ENCODE measurements at regions not wholly inside any gene's neighbourhood (a gene's known extent, or its start where the extent isn't known, plus 50 kb on each side); places are given as distances from the start of the nearest gene placed in this dataset.

- Histone ChIP-seq H3K9me2 (replicated peaks; ENCODE audit: insufficient read depth) (no peaks in the 10 kb centered on the region), H3K79me2 (no peaks in the 10 kb centered on the region), H3K4me3 (no peak overlapping the region), H4K20me1 (ENCODE audit: insufficient read depth, poor library complexity, severe bottlenecking) (no peaks in the 10 kb centered on the region), H3K27ac (no peak overlapping the region), H3K4me2 (no peak overlapping the region), H3K4me1 (ENCODE audit: insufficient read depth) (peaks cover 35% of the 10 kb centered on the region), H3K27me3 (no peaks in the 10 kb centered on the region), H2AFZ (no peak overlapping the region), H3K36me3 (replicated peaks; ENCODE audit: insufficient read depth, low read depth) (no peaks in the 10 kb centered on the region), H3K9me3 (ENCODE audit: low read depth) (no peaks in the 10 kb centered on the region)
- WGBS (ENCODE audit: low lambda C conversion rate, missing lambda C conversion rate): 92% methylated on average over 16 of the region's 16 CpGs
- DNase-seq (ENCODE audit: low spot score): no peak
- TF ChIP-seq EZH2 (IDR thresholded peaks at IDR 0.05; ENCODE audit: borderline replicate concordance) (no peak), CTCF (IDR thresholded peaks at IDR 0.05; ENCODE audit: poor library complexity) (no peak), EZH2phosphoT487 (IDR thresholded peaks at IDR 0.05; ENCODE audit: low read depth, severe bottlenecking, unreplicated experiment) (no peak)
Measured at GRCh38 chr2:120548627-120549608, 186.8 kb upstream of the GLI2 start.

DNA sequence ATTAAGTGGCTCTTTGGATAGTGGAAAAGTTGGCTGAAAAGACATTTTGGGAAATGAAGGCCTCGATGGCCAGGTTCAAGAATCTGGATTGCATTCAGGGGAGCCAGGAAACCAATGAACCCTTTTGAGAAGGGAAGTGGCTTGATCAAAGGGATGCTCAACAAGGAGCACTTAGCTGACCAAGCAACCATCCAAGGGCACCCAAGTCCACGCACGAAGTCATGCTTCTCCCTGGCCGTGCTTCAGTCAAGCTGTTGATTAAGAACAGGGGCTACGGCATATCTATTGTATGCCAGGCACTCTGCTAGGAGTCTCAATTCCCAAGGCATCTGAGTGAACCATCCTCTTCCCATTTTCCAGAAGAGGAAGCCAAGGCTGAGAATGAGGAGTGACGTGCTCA is 185.8 kb upstream of the GLI2 start:
- Histone ChIP-seq H3K9me3 (ENCODE audit: low read depth) (no peaks in the 10 kb centered on the region), H3K27ac (peak overlapping the region; percentile 40), H4K20me1 (ENCODE audit: insufficient read depth, poor library complexity, severe bottlenecking) (no peaks in the 10 kb centered on the region)

GRCh38 chr2:120550282-120550681 is 185.4 kb upstream of the GLI2 start:
- Histone ChIP-seq H3K4me2 (peak overlapping the region; percentile 24), H3K27me3 (no peaks in the 10 kb centered on the region), H3K4me3 (no peak overlapping the region), H3K9me2 (replicated peaks; ENCODE audit: insufficient read depth) (no peaks in the 10 kb centered on the region), H2AFZ (no peak overlapping the region), H3K79me2 (no peaks in the 10 kb centered on the region), H3K36me3 (replicated peaks; ENCODE audit: insufficient read depth, low read depth) (no peaks in the 10 kb centered on the region), H3K27ac (peak overlapping the region; percentile 40), H3K4me1 (ENCODE audit: insufficient read depth) (peaks cover 35% of the 10 kb centered on the region), H3K9me3 (ENCODE audit: low read depth) (no peaks in the 10 kb centered on the region), H4K20me1 (ENCODE audit: insufficient read depth, poor library complexity, severe bottlenecking) (no peaks in the 10 kb centered on the region)
- TF ChIP-seq EZH2phosphoT487 (IDR thresholded peaks at IDR 0.05; ENCODE audit: low read depth, severe bottlenecking, unreplicated experiment) (no peak), EZH2 (IDR thresholded peaks at IDR 0.05; ENCODE audit: borderline replicate concordance) (no peak), CTCF (IDR thresholded peaks at IDR 0.05; ENCODE audit: poor library complexity) (no peak)
- DNase-seq (ENCODE audit: low spot score): no peak
- WGBS (ENCODE audit: low lambda C conversion rate, missing lambda C conversion rate): 34% methylated on average over 4 of the region's 4 CpGs

More for the DNA sequence above, 185.8 kb upstream of the GLI2 start:
- H3K4me2 ChIP-seq: no peak overlapping the region
- H2AFZ ChIP-seq: no peak overlapping the region
- H3K9me2 ChIP-seq (replicated peaks; ENCODE audit: insufficient read depth): no peaks in the 10 kb centered on the region
- peaks cover 35% of the 10 kb centered on the region for H3K4me1 ChIP-seq (ENCODE audit: insufficient read depth)
- no peaks in the 10 kb centered on the region for H3K27me3 ChIP-seq
- 89% methylated on average over 6 of the region's 6 CpGs for WGBS (ENCODE audit: low lambda C conversion rate, missing lambda C conversion rate)
- H3K36me3 ChIP-seq (replicated peaks; ENCODE audit: insufficient read depth, low read depth): no peaks in the 10 kb centered on the region
- H3K4me3 ChIP-seq: no peak overlapping the region
- no peak for DNase-seq (ENCODE audit: low spot score)
- TF ChIP-seq EZH2 (IDR thresholded peaks at IDR 0.05; ENCODE audit: borderline replicate concordance) (no peak), EZH2phosphoT487 (IDR thresholded peaks at IDR 0.05; ENCODE audit: low read depth, severe bottlenecking, unreplicated experiment) (no peak), CTCF (IDR thresholded peaks at IDR 0.05; ENCODE audit: poor library complexity) (no peak)
- H3K79me2 ChIP-seq: no peaks in the 10 kb centered on the region

Measured in hepatocyte (in vitro differentiated cells).